ENCODE measurements at regions not wholly inside any gene's neighbourhood (a gene's known extent, or its start where the extent isn't known, plus 50 kb on each side); places are given as distances from the start of the nearest gene placed in this dataset.
"Not testable (repeated sequence)": the region's sequence is repeated elsewhere in the genome, so short reads cannot be mapped to it uniquely, and the experiment has no call there.

- no peak for DNase-seq (ENCODE audit: low read depth)
Measured at GRCh38 chr2:34552337-34552736, 953.2 kb upstream of the FAM98A start.

- no peak for DNase-seq (ENCODE audit: low read depth)
Measured at GRCh38 chr2:34549710-34550345, 950.7 kb upstream of the FAM98A start.

GRCh38 chr2:34547900-34548299 lies 948.8 kb upstream of the FAM98A start:
- DNase-seq (ENCODE audit: low read depth) = no peak

GRCh38 chr2:34547340-34547739 lies 948.2 kb upstream of the FAM98A start:
- no peak for DNase-seq (ENCODE audit: low read depth)

- no peak for DNase-seq (ENCODE audit: low read depth)
Measured at GRCh38 chr2:34545486-34546136, 946.5 kb upstream of the FAM98A start.

- DNase-seq (ENCODE audit: low read depth) = no peak
Measured at GRCh38 chr2:34534761-34535160, 935.7 kb upstream of the FAM98A start.

GRCh38 chr2:34534341-34534740 lies 935.2 kb upstream of the FAM98A start:
- no peak for DNase-seq (ENCODE audit: low read depth)

- DNase-seq (ENCODE audit: low read depth) = no peak
Measured at GRCh38 chr2:34533585-34534183, 934.6 kb upstream of the FAM98A start.

- no peak for DNase-seq (ENCODE audit: low read depth)
Measured at GRCh38 chr2:34529965-34530364, 930.9 kb upstream of the FAM98A start.

GRCh38 chr2:34523958-34524514 lies 924.9 kb upstream of the FAM98A start:
- DNase-seq (ENCODE audit: low read depth) = no peak

- no peak for DNase-seq (ENCODE audit: low read depth)
Measured at GRCh38 chr2:34519659-34520058, 920.6 kb upstream of the FAM98A start.

GRCh38 chr2:34498561-34498960 lies 899.5 kb upstream of the FAM98A start:
- DNase-seq (ENCODE audit: low read depth) = no peak

GRCh38 chr2:34494192-34494591 lies 895.1 kb upstream of the FAM98A start:
- not testable (repeated sequence) for DNase-seq (ENCODE audit: low read depth)

- DNase-seq (ENCODE audit: low read depth) = no peak
Measured at GRCh38 chr2:34492561-34493455, 893.7 kb upstream of the FAM98A start.

GRCh38 chr2:34486965-34487364 lies 887.9 kb upstream of the FAM98A start:
- no peak for DNase-seq (ENCODE audit: low read depth)

- no peak for DNase-seq (ENCODE audit: low read depth)
Measured at GRCh38 chr2:34481542-34481941, 882.4 kb upstream of the FAM98A start.

GRCh38 chr2:34480366-34480765 lies 881.3 kb upstream of the FAM98A start:
- DNase-seq (ENCODE audit: low read depth) = no peak

- no peak for DNase-seq (ENCODE audit: low read depth)
Measured at GRCh38 chr2:34475156-34475555, 876.1 kb upstream of the FAM98A start.

GRCh38 chr2:34474646-34475045 lies 875.5 kb upstream of the FAM98A start:
- no peak for DNase-seq (ENCODE audit: low read depth)

GRCh38 chr2:34447097-34447496 lies 848.0 kb upstream of the FAM98A start:
- no peak for DNase-seq (ENCODE audit: low read depth)

GRCh38 chr2:34423301-34423700 lies 824.2 kb upstream of the FAM98A start:
- no peak for DNase-seq (ENCODE audit: low read depth)

GRCh38 chr2:34419856-34420255 lies 820.8 kb upstream of the FAM98A start:
- DNase-seq (ENCODE audit: low read depth) = no peak

Data from M059J (cell line).